Kidney (tissue), 13 donors: ENCODE measurements at regions not wholly inside any gene's neighbourhood (a gene's known extent, or its start where the extent isn't known, plus 50 kb on each side); places are given as distances from the start of the nearest gene placed in this dataset.

ENCODE experiments used
- DNase-seq, 5 donors: peaks; one replicate each; pipeline ENCODE4 v3.0.0-alpha.2; 2013 to 2020
- FAIRE-seq: peaks from 2 replicates; lab custom pipeline; 2012; peaks lifted over from hg19 to GRCh38; lab: Jason Lieb, UNC
- H3K27ac ChIP-seq, 2 donors: one replicate each; pipeline ENCODE4 v1.7.0; 2013; ENCODE audit warnings: low read depth in 2 of 2, low read length in 2 of 2, inconsistent platforms in 1 of 2
- H3K27me3 ChIP-seq: one replicate; pipeline ENCODE4 v1.7.1; 2013; ENCODE audit warnings: low read length, inconsistent platforms; ENCODE audit not compliant: control insufficient read depth, insufficient read depth
- H3K36me3 ChIP-seq, 3 donors: one replicate each; pipeline versions ENCODE4 v1.7.0 to v1.7.1; 2013; ENCODE audit warnings: low read length in 3 of 3, control low read depth in 1 of 3, inconsistent platforms in 1 of 3; ENCODE audit not compliant: insufficient read depth in 3 of 3, control insufficient read depth in 2 of 3
- H3K4me1 ChIP-seq, 3 donors: one replicate each; pipeline versions ENCODE4 v1.7.0 to v1.7.1; 2013; ENCODE audit warnings: low read length in 3 of 3, inconsistent platforms in 1 of 3, low read depth in 1 of 3; ENCODE audit not compliant: control insufficient read depth in 2 of 3, insufficient read depth in 2 of 3
- H3K4me3 ChIP-seq, 3 donors: one replicate each; pipeline versions ENCODE4 v1.7.0 to v1.8.1; 2013; ENCODE audit warnings: low read length in 3 of 3, control low read depth in 1 of 3, inconsistent platforms in 1 of 3
- H3K9ac ChIP-seq, 3 donors: one replicate each; pipeline versions ENCODE4 v1.7.0 to v1.7.1; 2013; ENCODE audit warnings: low read length in 3 of 3, control low read depth in 1 of 3, inconsistent platforms in 1 of 3
- H3K9me3 ChIP-seq, 3 donors: one replicate each; pipeline versions ENCODE4 v1.7.0 to v1.7.1; 2013; ENCODE audit warnings: low read length in 3 of 3, control low read depth in 1 of 3, inconsistent platforms in 1 of 3; ENCODE audit not compliant: control insufficient read depth in 2 of 3, insufficient read depth in 1 of 3
- intact Hi-C: fragments of 100-400 bp; cut with DNase I; formaldehyde crosslinking; loops from one replicate; pipeline ENCODE4 v1.11.1; 2022
- TF ChIP-seq, protein P1 (sequence below): IDR thresholded peaks from 3 replicates; pipeline ENCODE4 v1.5.1; 2012; ENCODE audit warnings: mild to moderate bottlenecking, moderate library complexity, borderline replicate concordance; ENCODE audit not compliant: insufficient read depth; ENCODE audit errors: extremely low read depth
- donor health status: control.
- donor health status: control.
- donor health status: control.
- donor health status: control.
- donor health status: control.
- donor health status: DM: yes; HTN: yes; CAD: no.
- donor health status: Normal renal cell carcinoma (clear cell type).

DNA sequence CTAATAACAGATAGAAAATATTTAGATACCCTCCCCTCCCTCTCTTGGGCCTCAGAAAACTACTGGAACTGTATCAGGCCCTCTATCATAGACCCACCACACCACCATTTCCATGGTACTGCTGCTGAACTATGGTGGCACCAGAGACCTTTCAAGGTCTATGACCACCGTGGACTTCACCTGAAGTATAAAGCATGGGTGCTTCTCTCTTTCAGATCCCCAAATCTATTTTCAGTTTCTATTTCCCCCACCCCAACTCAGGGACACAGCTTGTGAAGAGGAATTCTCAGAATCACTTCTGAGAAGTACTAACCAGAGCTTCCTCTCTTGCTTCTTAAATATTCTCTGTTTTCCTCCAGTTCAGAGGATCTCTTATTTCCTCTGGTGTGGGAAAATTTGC, 840.8 kb upstream of the HTR2C start:
- H3K27ac ChIP-seq: no peak overlapping the region
- H3K9ac ChIP-seq: no peak overlapping the region
- no peaks in the 10 kb centered on the region for H3K36me3 ChIP-seq
- no peaks in the 10 kb centered on the region for H3K4me1 ChIP-seq
- H3K9me3 ChIP-seq: no peaks in the 10 kb centered on the region
- DNase-seq (no peak), FAIRE-seq (no peak)
- TF ChIP-seq, protein P1, sequence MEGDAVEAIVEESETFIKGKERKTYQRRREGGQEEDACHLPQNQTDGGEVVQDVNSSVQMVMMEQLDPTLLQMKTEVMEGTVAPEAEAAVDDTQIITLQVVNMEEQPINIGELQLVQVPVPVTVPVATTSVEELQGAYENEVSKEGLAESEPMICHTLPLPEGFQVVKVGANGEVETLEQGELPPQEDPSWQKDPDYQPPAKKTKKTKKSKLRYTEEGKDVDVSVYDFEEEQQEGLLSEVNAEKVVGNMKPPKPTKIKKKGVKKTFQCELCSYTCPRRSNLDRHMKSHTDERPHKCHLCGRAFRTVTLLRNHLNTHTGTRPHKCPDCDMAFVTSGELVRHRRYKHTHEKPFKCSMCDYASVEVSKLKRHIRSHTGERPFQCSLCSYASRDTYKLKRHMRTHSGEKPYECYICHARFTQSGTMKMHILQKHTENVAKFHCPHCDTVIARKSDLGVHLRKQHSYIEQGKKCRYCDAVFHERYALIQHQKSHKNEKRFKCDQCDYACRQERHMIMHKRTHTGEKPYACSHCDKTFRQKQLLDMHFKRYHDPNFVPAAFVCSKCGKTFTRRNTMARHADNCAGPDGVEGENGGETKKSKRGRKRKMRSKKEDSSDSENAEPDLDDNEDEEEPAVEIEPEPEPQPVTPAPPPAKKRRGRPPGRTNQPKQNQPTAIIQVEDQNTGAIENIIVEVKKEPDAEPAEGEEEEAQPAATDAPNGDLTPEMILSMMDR: no peak
- H3K4me3 ChIP-seq: no peak overlapping the region
- intact Hi-C loops: no loop called here
- H3K27me3 ChIP-seq: no peaks in the 10 kb centered on the region

GRCh38 chrX:113741744-113742143, 842.1 kb upstream of the HTR2C start:
- no peak overlapping the region for H3K27ac ChIP-seq
- no peak overlapping the region for H3K9ac ChIP-seq
- H3K4me1 ChIP-seq: no peaks in the 10 kb centered on the region
- FAIRE-seq (no peak), DNase-seq (peak in 3 of 5 donors; percentile 20 to 53 (median 46))
- no peaks in the 10 kb centered on the region for H3K9me3 ChIP-seq
- intact Hi-C loops: no loop called here
- TF ChIP-seq, protein P1: no peak
- H3K4me3 ChIP-seq: no peak overlapping the region
- H3K27me3 ChIP-seq: no peaks in the 10 kb centered on the region
- no peaks in the 10 kb centered on the region for H3K36me3 ChIP-seq

- no peak overlapping the region for H3K27ac ChIP-seq
- TF ChIP-seq, protein P1: no peak
- no peaks in the 10 kb centered on the region for H3K27me3 ChIP-seq
- H3K9ac ChIP-seq: no peak overlapping the region
- FAIRE-seq (no peak), DNase-seq (no peak)
- H3K4me1 ChIP-seq: no peaks in the 10 kb centered on the region
- intact Hi-C loops: no loop called here
- H3K4me3 ChIP-seq: no peak overlapping the region
- H3K36me3 ChIP-seq: no peaks in the 10 kb centered on the region
- no peaks in the 10 kb centered on the region for H3K9me3 ChIP-seq
These were observed 854.9 kb upstream of the HTR2C start for GRCh38 chrX:113728937-113729336.

- FAIRE-seq (no peak), DNase-seq (no peak)
- no peak overlapping the region for H3K4me3 ChIP-seq
- H3K9ac ChIP-seq: no peak overlapping the region
- no peak overlapping the region for H3K27ac ChIP-seq
- TF ChIP-seq, protein P1: no peak
- peaks cover 2% of the 10 kb centered on the region for H3K27me3 ChIP-seq
- intact Hi-C loops: no loop called here
- H3K36me3 ChIP-seq: no peaks in the 10 kb centered on the region
- H3K9me3 ChIP-seq: no peaks in the 10 kb centered on the region
- no peaks in the 10 kb centered on the region for H3K4me1 ChIP-seq
These were observed 857.0 kb upstream of the HTR2C start for GRCh38 chrX:113726898-113727297.
